ENCODE measurements at regions not wholly inside any gene's neighbourhood (a gene's known extent, or its start where the extent isn't known, plus 50 kb on each side); places are given as distances from the start of the nearest gene placed in this dataset.

GRCh38 chr5:145104106-145104505 is 731.0 kb downstream of the PRELID2 start:
- no peaks in the 10 kb centered on the region for H3K27me3 ChIP-seq (ENCODE audit: control insufficient read depth in 5 of 5, insufficient read depth in 4 of 5, low read length in 5 of 5)
- H3K4me3 ChIP-seq (ENCODE audit: low read depth in 1 of 5, low read length in 5 of 5): no peak overlapping the region
- no peak overlapping the region for H3K27ac ChIP-seq (ENCODE audit: low read depth, low read length)
- no peak overlapping the region for H3K9ac ChIP-seq (ENCODE audit: low read length in 5 of 5)
- no peaks in the 10 kb centered on the region for H3K36me3 ChIP-seq (ENCODE audit: control insufficient read depth in 5 of 5, insufficient read depth in 5 of 5, low read length in 5 of 5)
- no peaks in the 10 kb centered on the region for H3K9me3 ChIP-seq (ENCODE audit: control insufficient read depth in 5 of 5, low read length in 5 of 5)
- H3K4me1 ChIP-seq (ENCODE audit: control insufficient read depth in 5 of 5, insufficient read depth in 5 of 5, low read length in 5 of 5): no peaks in the 10 kb centered on the region

- no peak overlapping the region for H3K9ac ChIP-seq (ENCODE audit: low read length in 5 of 5)
- H3K27me3 ChIP-seq (ENCODE audit: control insufficient read depth in 5 of 5, insufficient read depth in 4 of 5, low read length in 5 of 5): no peaks in the 10 kb centered on the region
- no peak overlapping the region for H3K4me3 ChIP-seq (ENCODE audit: low read depth in 1 of 5, low read length in 5 of 5)
- no peaks in the 10 kb centered on the region for H3K9me3 ChIP-seq (ENCODE audit: control insufficient read depth in 5 of 5, low read length in 5 of 5)
- no peaks in the 10 kb centered on the region for H3K36me3 ChIP-seq (ENCODE audit: control insufficient read depth in 5 of 5, insufficient read depth in 5 of 5, low read length in 5 of 5)
- H3K27ac ChIP-seq (ENCODE audit: low read depth, low read length): no peak overlapping the region
- H3K4me1 ChIP-seq (ENCODE audit: control insufficient read depth in 5 of 5, insufficient read depth in 5 of 5, low read length in 5 of 5): no peaks in the 10 kb centered on the region
These were observed 733.9 kb downstream of the PRELID2 start for GRCh38 chr5:145101246-145101645.

GRCh38 chr5:145090115-145090514 is 745.0 kb downstream of the PRELID2 start:
- H3K9ac ChIP-seq (ENCODE audit: low read length in 5 of 5): no peak overlapping the region
- H3K27me3 ChIP-seq (ENCODE audit: control insufficient read depth in 5 of 5, insufficient read depth in 4 of 5, low read length in 5 of 5): no peaks in the 10 kb centered on the region
- no peaks in the 10 kb centered on the region for H3K4me1 ChIP-seq (ENCODE audit: control insufficient read depth in 5 of 5, insufficient read depth in 5 of 5, low read length in 5 of 5)
- peaks cover 0 to 3% (median 0%) of the 10 kb centered on the region in 5 donors for H3K9me3 ChIP-seq (ENCODE audit: control insufficient read depth in 5 of 5, low read length in 5 of 5)
- H3K36me3 ChIP-seq (ENCODE audit: control insufficient read depth in 5 of 5, insufficient read depth in 5 of 5, low read length in 5 of 5): no peaks in the 10 kb centered on the region
- H3K4me3 ChIP-seq (ENCODE audit: low read depth in 1 of 5, low read length in 5 of 5): no peak overlapping the region
- H3K27ac ChIP-seq (ENCODE audit: low read depth, low read length): no peak overlapping the region

GRCh38 chr5:145084834-145085233 is 750.3 kb downstream of the PRELID2 start:
- no peak overlapping the region for H3K4me3 ChIP-seq (ENCODE audit: low read depth in 1 of 5, low read length in 5 of 5)
- no peak overlapping the region for H3K27ac ChIP-seq (ENCODE audit: low read depth, low read length)
- no peaks in the 10 kb centered on the region for H3K27me3 ChIP-seq (ENCODE audit: control insufficient read depth in 5 of 5, insufficient read depth in 4 of 5, low read length in 5 of 5)
- no peaks in the 10 kb centered on the region for H3K36me3 ChIP-seq (ENCODE audit: control insufficient read depth in 5 of 5, insufficient read depth in 5 of 5, low read length in 5 of 5)
- no peaks in the 10 kb centered on the region for H3K4me1 ChIP-seq (ENCODE audit: control insufficient read depth in 5 of 5, insufficient read depth in 5 of 5, low read length in 5 of 5)
- no peak overlapping the region for H3K9ac ChIP-seq (ENCODE audit: low read length in 5 of 5)
- no peaks in the 10 kb centered on the region for H3K9me3 ChIP-seq (ENCODE audit: control insufficient read depth in 5 of 5, low read length in 5 of 5)

- H3K36me3 ChIP-seq (ENCODE audit: control insufficient read depth in 5 of 5, insufficient read depth in 5 of 5, low read length in 5 of 5): no peaks in the 10 kb centered on the region
- no peak overlapping the region for H3K4me3 ChIP-seq (ENCODE audit: low read depth in 1 of 5, low read length in 5 of 5)
- H3K9me3 ChIP-seq (ENCODE audit: control insufficient read depth in 5 of 5, low read length in 5 of 5): no peaks in the 10 kb centered on the region
- no peaks in the 10 kb centered on the region for H3K4me1 ChIP-seq (ENCODE audit: control insufficient read depth in 5 of 5, insufficient read depth in 5 of 5, low read length in 5 of 5)
- no peak overlapping the region for H3K9ac ChIP-seq (ENCODE audit: low read length in 5 of 5)
- H3K27ac ChIP-seq (ENCODE audit: low read depth, low read length): no peak overlapping the region
- no peaks in the 10 kb centered on the region for H3K27me3 ChIP-seq (ENCODE audit: control insufficient read depth in 5 of 5, insufficient read depth in 4 of 5, low read length in 5 of 5)
These were observed 758.1 kb downstream of the PRELID2 start for GRCh38 chr5:145077028-145077427.

GRCh38 chr5:145076040-145076439 is 759.1 kb downstream of the PRELID2 start:
- H3K4me1 ChIP-seq (ENCODE audit: control insufficient read depth in 5 of 5, insufficient read depth in 5 of 5, low read length in 5 of 5): no peaks in the 10 kb centered on the region
- H3K36me3 ChIP-seq (ENCODE audit: control insufficient read depth in 5 of 5, insufficient read depth in 5 of 5, low read length in 5 of 5): no peaks in the 10 kb centered on the region
- H3K27ac ChIP-seq (ENCODE audit: low read depth, low read length): no peak overlapping the region
- H3K27me3 ChIP-seq (ENCODE audit: control insufficient read depth in 5 of 5, insufficient read depth in 4 of 5, low read length in 5 of 5): no peaks in the 10 kb centered on the region
- no peak overlapping the region for H3K9ac ChIP-seq (ENCODE audit: low read length in 5 of 5)
- H3K4me3 ChIP-seq (ENCODE audit: low read depth in 1 of 5, low read length in 5 of 5): no peak overlapping the region
- no peaks in the 10 kb centered on the region for H3K9me3 ChIP-seq (ENCODE audit: control insufficient read depth in 5 of 5, low read length in 5 of 5)

- Histone ChIP-seq H3K27me3 (ENCODE audit: control insufficient read depth in 5 of 5, insufficient read depth in 4 of 5, low read length in 5 of 5) (no peaks in the 10 kb centered on the region), H3K36me3 (ENCODE audit: control insufficient read depth in 5 of 5, insufficient read depth in 5 of 5, low read length in 5 of 5) (no peaks in the 10 kb centered on the region), H3K9ac (ENCODE audit: low read length in 5 of 5) (no peak overlapping the region), H3K9me3 (ENCODE audit: control insufficient read depth in 5 of 5, low read length in 5 of 5) (no peaks in the 10 kb centered on the region), H3K4me1 (ENCODE audit: control insufficient read depth in 5 of 5, insufficient read depth in 5 of 5, low read length in 5 of 5) (no peaks in the 10 kb centered on the region), H3K4me3 (ENCODE audit: low read depth in 1 of 5, low read length in 5 of 5) (no peak overlapping the region), H3K27ac (ENCODE audit: low read depth, low read length) (no peak overlapping the region)
These were observed 762.3 kb downstream of the PRELID2 start for GRCh38 chr5:145072889-145073288.

- Histone ChIP-seq H3K9me3 (ENCODE audit: control insufficient read depth in 5 of 5, low read length in 5 of 5) (no peaks in the 10 kb centered on the region), H3K36me3 (ENCODE audit: control insufficient read depth in 5 of 5, insufficient read depth in 5 of 5, low read length in 5 of 5) (no peaks in the 10 kb centered on the region), H3K4me3 (ENCODE audit: low read depth in 1 of 5, low read length in 5 of 5) (no peak overlapping the region), H3K9ac (ENCODE audit: low read length in 5 of 5) (no peak overlapping the region), H3K27ac (ENCODE audit: low read depth, low read length) (no peak overlapping the region), H3K4me1 (ENCODE audit: control insufficient read depth in 5 of 5, insufficient read depth in 5 of 5, low read length in 5 of 5) (no peaks in the 10 kb centered on the region), H3K27me3 (ENCODE audit: control insufficient read depth in 5 of 5, insufficient read depth in 4 of 5, low read length in 5 of 5) (no peaks in the 10 kb centered on the region)
These were observed 766.4 kb downstream of the PRELID2 start for GRCh38 chr5:145068721-145069120.

- no peaks in the 10 kb centered on the region for H3K4me1 ChIP-seq (ENCODE audit: control insufficient read depth in 5 of 5, insufficient read depth in 5 of 5, low read length in 5 of 5)
- no peaks in the 10 kb centered on the region for H3K9me3 ChIP-seq (ENCODE audit: control insufficient read depth in 5 of 5, low read length in 5 of 5)
- no peaks in the 10 kb centered on the region for H3K27me3 ChIP-seq (ENCODE audit: control insufficient read depth in 5 of 5, insufficient read depth in 4 of 5, low read length in 5 of 5)
- no peaks in the 10 kb centered on the region for H3K36me3 ChIP-seq (ENCODE audit: control insufficient read depth in 5 of 5, insufficient read depth in 5 of 5, low read length in 5 of 5)
- H3K9ac ChIP-seq (ENCODE audit: low read length in 5 of 5): no peak overlapping the region
- H3K4me3 ChIP-seq (ENCODE audit: low read depth in 1 of 5, low read length in 5 of 5): no peak overlapping the region
- no peak overlapping the region for H3K27ac ChIP-seq (ENCODE audit: low read depth, low read length)
These were observed 772.7 kb downstream of the PRELID2 start for GRCh38 chr5:145062280-145063062.

GRCh38 chr5:145056800-145057199 is 778.3 kb downstream of the PRELID2 start:
- H3K27ac ChIP-seq (ENCODE audit: low read depth, low read length): no peak overlapping the region
- no peak overlapping the region for H3K9ac ChIP-seq (ENCODE audit: low read length in 5 of 5)
- no peaks in the 10 kb centered on the region for H3K9me3 ChIP-seq (ENCODE audit: control insufficient read depth in 5 of 5, low read length in 5 of 5)
- no peak overlapping the region for H3K4me3 ChIP-seq (ENCODE audit: low read depth in 1 of 5, low read length in 5 of 5)
- H3K4me1 ChIP-seq (ENCODE audit: control insufficient read depth in 5 of 5, insufficient read depth in 5 of 5, low read length in 5 of 5): no peaks in the 10 kb centered on the region
- H3K36me3 ChIP-seq (ENCODE audit: control insufficient read depth in 5 of 5, insufficient read depth in 5 of 5, low read length in 5 of 5): no peaks in the 10 kb centered on the region
- no peaks in the 10 kb centered on the region for H3K27me3 ChIP-seq (ENCODE audit: control insufficient read depth in 5 of 5, insufficient read depth in 4 of 5, low read length in 5 of 5)
